Esophagus muscularis mucosa (tissue), 4 donors: ENCODE measurements at regions not wholly inside any gene's neighbourhood (a gene's known extent, or its start where the extent isn't known, plus 50 kb on each side); places are given as distances from the start of the nearest gene placed in this dataset.
A peak's percentile ranks its signal among the peaks of the same experiment; 100 is the strongest.

Source experiments
- DNase-seq: peaks from one replicate; pipeline ENCODE4 v3.0.0-alpha.2; 2017; ENCODE audit errors: extremely low spot score
- H3K27ac ChIP-seq, 4 donors: fragments of 200-600 bp; sonication (generic); replicated peaks in 1 of 4; 1 replicate in 3 of 4; 2 replicates in 1 of 4; pipeline ENCODE4 v1.5.1; 2016 to 2019; ENCODE audit warnings: mild to moderate bottlenecking in 1 of 4
- H3K27me3 ChIP-seq, 4 donors: fragments of 200-600 bp; sonication (generic); one replicate each; pipeline versions ENCODE4 v1.5.1 to v1.6.0; 2016 to 2019
- H3K36me3 ChIP-seq, 4 donors: fragments of 200-600 bp; sonication (generic); one replicate each; pipeline ENCODE4 v1.5.1; 2016 to 2019
- H3K4me1 ChIP-seq, 4 donors: fragments of 200-600 bp; sonication (generic); one replicate each; pipeline ENCODE4 v1.5.1; 2016 to 2019
- H3K4me3 ChIP-seq, 4 donors: fragments of 200-600 bp; sonication (generic); 1 replicate in 2 of 4; 2 replicates in 2 of 4; pipeline ENCODE4 v1.5.1; 2016 to 2019; ENCODE audit warnings: mild to moderate bottlenecking in 4 of 4, moderate library complexity in 1 of 4
- H3K9me3 ChIP-seq, 4 donors: fragments of 200-600 bp; sonication (generic); 1 replicate in 3 of 4; 2 replicates in 1 of 4; pipeline ENCODE4 v1.5.1; 2016 to 2019
- EP300 ChIP-seq: sonication (generic); formaldehyde crosslinking; IDR thresholded peaks from one replicate; pipeline ENCODE4 v1.6.1; 2017; ENCODE audit warnings: antibody characterized with exemption
- POLR2A ChIP-seq: fragments of 450-650 bp; IDR thresholded peaks from one replicate; pipeline ENCODE4 v1.6.1; 2017; ENCODE audit warnings: antibody characterized with exemption, moderate library complexity, mild to moderate bottlenecking, low read depth
- POLR2AphosphoS5 ChIP-seq, 2 donors: sonication (generic); formaldehyde crosslinking; IDR thresholded peaks; one replicate each; pipeline ENCODE4 v1.6.1; 2017; ENCODE audit warnings: antibody characterized with exemption in 2 of 2
- WGBS: methylation state at CpG from one replicate; pipeline ENCODE4 v1.1.5; 2018; 5-methylcytosine and 5-hydroxymethylcytosine counted together
- intact Hi-C: fragments of 100-400 bp; cut with DNase I; formaldehyde crosslinking; loops from one replicate; pipeline ENCODE4 v1.15.1; 2023
- TF ChIP-seq, protein P1 (sequence below), 3 experiments: fragments of 200-600 bp in 2 of 3; fragments of 450-650 bp in 1 of 3; sonication (generic) in 2 of 3; IDR thresholded peaks; one replicate each; pipeline ENCODE4 v1.5.1; 2017 to 2019; ENCODE audit warnings: antibody characterized with exemption in 3 of 3, mild to moderate bottlenecking in 2 of 3, moderate library complexity in 1 of 3

DNA sequence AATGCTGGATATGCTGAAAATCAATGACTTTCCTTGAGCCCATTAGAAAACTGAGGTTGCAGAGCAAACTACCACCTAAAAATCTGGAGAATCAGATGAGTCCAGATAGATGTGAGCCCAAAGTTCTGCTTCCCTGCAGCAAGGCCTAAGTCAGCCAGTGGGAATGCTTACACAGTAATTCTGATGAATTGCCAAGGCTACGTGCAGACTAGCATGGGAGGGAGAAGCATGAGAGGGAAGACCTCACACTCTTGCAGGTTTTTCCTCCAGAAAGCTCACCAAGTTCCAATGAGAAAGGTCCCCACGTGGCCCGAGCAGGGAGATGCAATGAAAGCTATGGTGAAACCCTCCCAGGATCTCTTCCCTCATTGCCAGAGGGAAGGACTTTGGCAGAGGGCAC, 104.8 kb upstream of the SIRPA start:
- no peak overlapping the region for H3K4me3 ChIP-seq
- no peaks in the 10 kb centered on the region for H3K36me3 ChIP-seq
- TF ChIP-seq POLR2A (no peak), POLR2AphosphoS5 (IDR thresholded peaks at IDR 0.05) (no peak), EP300 (no peak)
- TF ChIP-seq, protein P1, sequence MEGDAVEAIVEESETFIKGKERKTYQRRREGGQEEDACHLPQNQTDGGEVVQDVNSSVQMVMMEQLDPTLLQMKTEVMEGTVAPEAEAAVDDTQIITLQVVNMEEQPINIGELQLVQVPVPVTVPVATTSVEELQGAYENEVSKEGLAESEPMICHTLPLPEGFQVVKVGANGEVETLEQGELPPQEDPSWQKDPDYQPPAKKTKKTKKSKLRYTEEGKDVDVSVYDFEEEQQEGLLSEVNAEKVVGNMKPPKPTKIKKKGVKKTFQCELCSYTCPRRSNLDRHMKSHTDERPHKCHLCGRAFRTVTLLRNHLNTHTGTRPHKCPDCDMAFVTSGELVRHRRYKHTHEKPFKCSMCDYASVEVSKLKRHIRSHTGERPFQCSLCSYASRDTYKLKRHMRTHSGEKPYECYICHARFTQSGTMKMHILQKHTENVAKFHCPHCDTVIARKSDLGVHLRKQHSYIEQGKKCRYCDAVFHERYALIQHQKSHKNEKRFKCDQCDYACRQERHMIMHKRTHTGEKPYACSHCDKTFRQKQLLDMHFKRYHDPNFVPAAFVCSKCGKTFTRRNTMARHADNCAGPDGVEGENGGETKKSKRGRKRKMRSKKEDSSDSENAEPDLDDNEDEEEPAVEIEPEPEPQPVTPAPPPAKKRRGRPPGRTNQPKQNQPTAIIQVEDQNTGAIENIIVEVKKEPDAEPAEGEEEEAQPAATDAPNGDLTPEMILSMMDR (IDR thresholded peaks at IDR 0.05) = no peak
- peak; percentile 19 for DNase-seq
- no peaks in the 10 kb centered on the region for H3K9me3 ChIP-seq
- intact Hi-C loops = no loop called here
- 30% methylated on average over 2 of the region's 3 CpGs for WGBS
- no peaks in the 10 kb centered on the region for H3K4me1 ChIP-seq
- H3K27me3 ChIP-seq = peaks cover 0 to 27% (median 0%) of the 10 kb centered on the region in 4 donors
- no peak overlapping the region for H3K27ac ChIP-seq

- Histone ChIP-seq H3K9me3 (no peaks in the 10 kb centered on the region), H3K27me3 (peaks cover 0 to 46% (median 0%) of the 10 kb centered on the region in 4 donors), H3K4me1 (no peaks in the 10 kb centered on the region), H3K27ac (no peak overlapping the region), H3K36me3 (no peaks in the 10 kb centered on the region), H3K4me3 (no peak overlapping the region)
- WGBS = 79% methylated on average over 4 of the region's 4 CpGs
- intact Hi-C loops = loop anchor here (10.0 kb wide), 1 partner anchor 667 kb away; no protein-coding TSS in a partner anchor
- DNase-seq = peak; percentile 45
- TF ChIP-seq POLR2AphosphoS5 (IDR thresholded peaks at IDR 0.05) = no peak
- no peak for TF ChIP-seq EP300
- TF ChIP-seq, protein P1 (IDR thresholded peaks at IDR 0.05) = no peak
- no peak for TF ChIP-seq POLR2A
Measured at GRCh38 chr20:1788044-1788443, 107.2 kb upstream of the SIRPA start.

DNA sequence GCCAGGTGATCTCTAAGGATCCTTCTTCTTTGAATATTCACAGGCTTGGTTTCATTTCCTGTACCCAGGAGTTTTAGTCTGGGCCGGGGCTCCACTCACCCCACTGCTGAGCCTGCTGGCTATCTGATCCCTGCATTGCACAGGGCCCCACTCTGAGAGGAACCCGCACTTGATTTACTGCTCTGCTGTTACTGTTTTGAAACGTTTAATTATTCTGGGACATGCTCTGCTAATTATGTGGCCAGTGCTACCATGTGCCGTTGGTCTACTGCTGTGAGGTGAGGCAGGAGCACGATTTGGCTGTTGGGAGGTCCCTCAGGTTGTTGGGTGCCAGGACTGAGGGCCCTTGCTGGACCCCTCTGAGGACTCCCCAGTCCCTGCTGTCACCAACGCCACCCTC, 108.7 kb upstream of the SIRPA start:
- Histone ChIP-seq H3K4me1 (no peaks in the 10 kb centered on the region), H3K27me3 (peaks cover 0 to 60% (median 0%) of the 10 kb centered on the region in 4 donors), H3K27ac (no peak overlapping the region), H3K4me3 (no peak overlapping the region), H3K36me3 (no peaks in the 10 kb centered on the region), H3K9me3 (no peaks in the 10 kb centered on the region)
- 60% methylated on average over 6 of the region's 6 CpGs for WGBS
- DNase-seq = peak; percentile 87
- TF ChIP-seq, protein P1 (IDR thresholded peaks at IDR 0.05) = no peak
- no peak for TF ChIP-seq EP300
- no peak for TF ChIP-seq POLR2A
- no peak for TF ChIP-seq POLR2AphosphoS5 (IDR thresholded peaks at IDR 0.05)
- intact Hi-C loops = loop anchor here (10.0 kb wide), 1 partner anchor 668 kb away; no protein-coding TSS in a partner anchor

DNA sequence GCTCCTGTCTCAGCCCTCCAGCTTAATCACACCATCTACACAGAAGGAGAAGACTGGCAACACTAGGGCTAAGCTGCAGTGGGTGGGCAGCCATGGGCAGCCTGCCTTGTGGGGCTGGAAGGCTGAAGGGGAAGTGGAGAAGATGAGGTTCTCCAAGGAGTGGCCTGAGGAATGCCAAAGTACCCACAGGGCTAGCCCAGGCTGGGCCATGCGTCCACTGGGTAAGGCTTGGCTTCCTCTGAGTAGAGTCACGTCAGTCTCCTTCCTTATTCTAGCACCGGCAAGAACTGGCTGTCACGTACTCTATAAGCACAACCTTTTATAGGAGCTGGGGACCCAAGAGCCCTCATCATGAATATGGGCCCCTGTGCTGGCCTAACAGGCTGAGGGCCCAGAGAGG, 110.6 kb upstream of the SIRPA start:
- intact Hi-C loops = loop anchor here (10.0 kb wide), 1 partner anchor 670 kb away; no protein-coding TSS in a partner anchor
- Histone ChIP-seq H3K9me3 (no peaks in the 10 kb centered on the region), H3K4me3 (no peak overlapping the region), H3K27me3 (peaks cover 0 to 57% (median 0%) of the 10 kb centered on the region in 4 donors), H3K4me1 (no peaks in the 10 kb centered on the region), H3K36me3 (no peaks in the 10 kb centered on the region), H3K27ac (no peak overlapping the region)
- DNase-seq = peak; percentile 68
- TF ChIP-seq POLR2A (no peak), EP300 (no peak), POLR2AphosphoS5 (IDR thresholded peaks at IDR 0.05) (no peak)
- TF ChIP-seq, protein P1 (IDR thresholded peaks at IDR 0.05) = no peak
- 87% methylated on average over 3 of the region's 4 CpGs for WGBS

- no peak for TF ChIP-seq EP300
- TF ChIP-seq, protein P1 (IDR thresholded peaks at IDR 0.05) = no peak
- TF ChIP-seq POLR2A = no peak
- TF ChIP-seq POLR2AphosphoS5 (IDR thresholded peaks at IDR 0.05) = no peak
- Histone ChIP-seq H3K27ac (no peak overlapping the region), H3K9me3 (no peaks in the 10 kb centered on the region), H3K27me3 (peaks cover 0 to 53% (median 0%) of the 10 kb centered on the region in 4 donors), H3K4me1 (no peaks in the 10 kb centered on the region), H3K36me3 (no peaks in the 10 kb centered on the region), H3K4me3 (no peak overlapping the region)
- no peak for DNase-seq
- 89% methylated on average over 4 of the region's 4 CpGs for WGBS
- intact Hi-C loops = loop anchor here (10.0 kb wide), 1 partner anchor 672 kb away; no protein-coding TSS in a partner anchor
Measured at GRCh38 chr20:1783245-1783644, 112.0 kb upstream of the SIRPA start.
